ENCODE measurements at regions not wholly inside any gene's neighbourhood (a gene's known extent, or its start where the extent isn't known, plus 50 kb on each side); places are given as distances from the start of the nearest gene placed in this dataset.

DNA sequence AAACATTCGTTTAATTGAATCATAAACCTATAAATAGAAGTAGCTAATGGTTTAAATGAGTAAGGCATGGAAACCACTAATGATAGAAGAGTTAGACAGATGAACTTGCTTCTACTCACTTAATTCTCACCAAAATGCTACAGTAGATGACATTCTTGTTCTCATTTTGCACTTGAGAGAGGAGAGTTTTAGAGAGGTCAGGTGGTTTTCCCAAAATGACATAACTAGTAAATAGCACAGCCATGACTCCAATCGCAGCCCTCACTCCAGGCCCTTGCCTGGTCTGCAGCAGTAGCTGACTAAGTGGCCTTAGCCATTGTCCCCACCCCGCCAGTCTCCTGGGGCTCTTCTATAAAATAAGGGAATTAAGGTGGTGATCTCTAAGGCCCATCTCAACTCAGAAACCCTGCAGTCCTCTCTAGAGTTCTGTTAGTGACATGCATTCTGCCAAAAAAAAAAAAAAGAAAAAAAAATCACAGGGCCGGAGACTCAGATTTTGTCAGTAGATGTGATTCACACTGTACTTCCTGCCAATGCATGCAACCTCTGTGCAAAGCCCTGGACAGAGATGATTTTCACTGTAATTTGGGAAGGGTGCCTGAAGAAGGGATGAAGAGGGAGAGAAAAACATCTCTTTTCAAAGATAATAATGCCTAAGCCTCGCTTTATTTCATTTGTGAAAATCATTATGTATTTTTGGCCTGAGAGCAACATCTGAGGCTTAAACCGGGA is 221.8 kb downstream of the ANAPC1 start:
- TF ChIP-seq CTCF (IDR thresholded peaks at IDR 0.05; ENCODE audit: insufficient read depth, low read length) (no peak), POLR2AphosphoS5 (IDR thresholded peaks at IDR 0.05; ENCODE audit: low read depth) (no peak), REST (IDR thresholded peaks at IDR 0.05; ENCODE audit: insufficient replicate concordance, low read depth) (no peak)
